Keratinocyte (primary cell): ENCODE measurements at regions not wholly inside any gene's neighbourhood (a gene's known extent, or its start where the extent isn't known, plus 50 kb on each side); places are given as distances from the start of the nearest gene placed in this dataset.

Source experiments
- EZH2 ChIP-seq: IDR thresholded peaks from one replicate; pipeline ENCODE4 v1.6.1; 2012; ENCODE audit warnings: inconsistent platforms, mild to moderate bottlenecking, low read length, moderate library complexity
- TF ChIP-seq, protein P1 (sequence below), 3 experiments: IDR thresholded peaks in 1 of 3; conservative IDR thresholded peaks in 1 of 3; optimal IDR thresholded peaks in 1 of 3; 2 replicates in 2 of 3; 3 replicates in 1 of 3; pipeline versions ENCODE3 to v1.5.1; 2011; ENCODE audit warnings: low read length in 3 of 3, mild to moderate bottlenecking in 3 of 3, moderate library complexity in 2 of 3, control low read depth in 1 of 3, inconsistent platforms in 1 of 3; ENCODE audit not compliant: insufficient read depth in 2 of 3; ENCODE audit errors: extremely low read depth in 1 of 3

- TF ChIP-seq, protein P1, sequence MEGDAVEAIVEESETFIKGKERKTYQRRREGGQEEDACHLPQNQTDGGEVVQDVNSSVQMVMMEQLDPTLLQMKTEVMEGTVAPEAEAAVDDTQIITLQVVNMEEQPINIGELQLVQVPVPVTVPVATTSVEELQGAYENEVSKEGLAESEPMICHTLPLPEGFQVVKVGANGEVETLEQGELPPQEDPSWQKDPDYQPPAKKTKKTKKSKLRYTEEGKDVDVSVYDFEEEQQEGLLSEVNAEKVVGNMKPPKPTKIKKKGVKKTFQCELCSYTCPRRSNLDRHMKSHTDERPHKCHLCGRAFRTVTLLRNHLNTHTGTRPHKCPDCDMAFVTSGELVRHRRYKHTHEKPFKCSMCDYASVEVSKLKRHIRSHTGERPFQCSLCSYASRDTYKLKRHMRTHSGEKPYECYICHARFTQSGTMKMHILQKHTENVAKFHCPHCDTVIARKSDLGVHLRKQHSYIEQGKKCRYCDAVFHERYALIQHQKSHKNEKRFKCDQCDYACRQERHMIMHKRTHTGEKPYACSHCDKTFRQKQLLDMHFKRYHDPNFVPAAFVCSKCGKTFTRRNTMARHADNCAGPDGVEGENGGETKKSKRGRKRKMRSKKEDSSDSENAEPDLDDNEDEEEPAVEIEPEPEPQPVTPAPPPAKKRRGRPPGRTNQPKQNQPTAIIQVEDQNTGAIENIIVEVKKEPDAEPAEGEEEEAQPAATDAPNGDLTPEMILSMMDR (optimal IDR thresholded peaks at IDR 0.05 in 1 of 3, IDR thresholded peaks at IDR 0.05 in 1 of 3, conservative IDR thresholded peaks at IDR 0.05 in 1 of 3; ENCODE audit: extremely low read depth in 1 of 3, insufficient read depth in 2 of 3, low read length in 3 of 3): no peak
- no peak for TF ChIP-seq EZH2
Observed at GRCh38 chr9:88890546-88890945, 100.7 kb upstream of the S1PR3 start.
